ENCODE measurements at regions not wholly inside any gene's neighbourhood (a gene's known extent, or its start where the extent isn't known, plus 50 kb on each side); places are given as distances from the start of the nearest gene placed in this dataset.

DNA sequence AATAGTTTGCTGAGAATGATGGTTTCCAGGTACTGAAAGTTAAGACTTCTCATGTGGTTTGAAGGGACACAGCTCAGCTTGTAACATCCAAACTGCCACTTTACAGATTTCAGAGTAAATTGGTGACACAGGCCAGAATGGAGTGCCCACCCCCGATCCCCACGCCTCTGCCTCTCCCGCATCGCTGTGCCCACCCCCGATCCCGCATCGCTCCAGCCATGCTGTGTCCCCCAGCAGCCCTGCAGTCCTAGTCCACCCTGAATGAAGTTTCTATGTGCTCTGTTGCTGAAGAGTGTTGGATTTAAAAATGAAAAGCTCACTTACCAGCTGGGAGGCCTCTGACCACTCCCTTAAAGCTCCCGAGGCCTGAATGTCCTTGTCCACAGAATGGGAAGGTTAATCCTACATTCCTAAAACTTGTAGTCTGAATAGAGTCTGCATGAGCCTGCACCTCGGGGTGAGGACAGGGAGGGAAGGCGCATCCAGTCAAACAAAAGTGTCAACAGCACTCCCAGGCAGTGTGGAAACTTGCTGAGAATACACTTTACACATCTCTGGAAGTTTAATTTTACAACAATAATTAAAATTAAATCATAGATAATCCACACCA is 176.4 kb upstream of the ID2 start:
- TF ChIP-seq, protein P1, sequence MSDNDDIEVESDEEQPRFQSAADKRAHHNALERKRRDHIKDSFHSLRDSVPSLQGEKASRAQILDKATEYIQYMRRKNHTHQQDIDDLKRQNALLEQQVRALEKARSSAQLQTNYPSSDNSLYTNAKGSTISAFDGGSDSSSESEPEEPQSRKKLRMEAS (IDR thresholded peaks at IDR 0.05; ENCODE audit: low read depth, low read length): no peak
- TF ChIP-seq, protein P2, sequence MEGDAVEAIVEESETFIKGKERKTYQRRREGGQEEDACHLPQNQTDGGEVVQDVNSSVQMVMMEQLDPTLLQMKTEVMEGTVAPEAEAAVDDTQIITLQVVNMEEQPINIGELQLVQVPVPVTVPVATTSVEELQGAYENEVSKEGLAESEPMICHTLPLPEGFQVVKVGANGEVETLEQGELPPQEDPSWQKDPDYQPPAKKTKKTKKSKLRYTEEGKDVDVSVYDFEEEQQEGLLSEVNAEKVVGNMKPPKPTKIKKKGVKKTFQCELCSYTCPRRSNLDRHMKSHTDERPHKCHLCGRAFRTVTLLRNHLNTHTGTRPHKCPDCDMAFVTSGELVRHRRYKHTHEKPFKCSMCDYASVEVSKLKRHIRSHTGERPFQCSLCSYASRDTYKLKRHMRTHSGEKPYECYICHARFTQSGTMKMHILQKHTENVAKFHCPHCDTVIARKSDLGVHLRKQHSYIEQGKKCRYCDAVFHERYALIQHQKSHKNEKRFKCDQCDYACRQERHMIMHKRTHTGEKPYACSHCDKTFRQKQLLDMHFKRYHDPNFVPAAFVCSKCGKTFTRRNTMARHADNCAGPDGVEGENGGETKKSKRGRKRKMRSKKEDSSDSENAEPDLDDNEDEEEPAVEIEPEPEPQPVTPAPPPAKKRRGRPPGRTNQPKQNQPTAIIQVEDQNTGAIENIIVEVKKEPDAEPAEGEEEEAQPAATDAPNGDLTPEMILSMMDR (IDR thresholded peaks at IDR 0.05; ENCODE audit: low read depth, low read length): no peak
- TF ChIP-seq POLR2A (IDR thresholded peaks at IDR 0.05; ENCODE audit: extremely low read depth, insufficient read length) (no peak), MYC (IDR thresholded peaks at IDR 0.05; ENCODE audit: low read depth, low read length) (no peak)

All from NB4 (cell line).